OCI-LY7 (cell line): ENCODE measurements at regions not wholly inside any gene's neighbourhood (a gene's known extent, or its start where the extent isn't known, plus 50 kb on each side); places are given as distances from the start of the nearest gene placed in this dataset.

ENCODE experiments used
- CTCF ChIP-seq: fragments of 200-600 bp; sonication (generic); conservative IDR thresholded peaks from 2 replicates; pipeline ENCODE4 v1.5.1; 2014; ENCODE audit warnings: mild to moderate bottlenecking, antibody characterized with exemption, low read length, moderate library complexity, mixed read lengths
- EZH2phosphoT487 ChIP-seq: fragments of 200-600 bp; sonication (generic); IDR thresholded peaks from 2 replicates; pipeline ENCODE4 v1.6.1; 2018; ENCODE audit warnings: low read depth, borderline replicate concordance, mild to moderate bottlenecking, mixed run types, antibody characterized with exemption, low read length, moderate library complexity, mixed read lengths

- TF ChIP-seq CTCF (no peak), EZH2phosphoT487 (no peak)
These were observed 221.5 kb upstream of the CDH19 start for GRCh38 chr18:66825347-66825746.
